ENCODE measurements at regions not wholly inside any gene's neighbourhood (a gene's known extent, or its start where the extent isn't known, plus 50 kb on each side); places are given as distances from the start of the nearest gene placed in this dataset.

DNA sequence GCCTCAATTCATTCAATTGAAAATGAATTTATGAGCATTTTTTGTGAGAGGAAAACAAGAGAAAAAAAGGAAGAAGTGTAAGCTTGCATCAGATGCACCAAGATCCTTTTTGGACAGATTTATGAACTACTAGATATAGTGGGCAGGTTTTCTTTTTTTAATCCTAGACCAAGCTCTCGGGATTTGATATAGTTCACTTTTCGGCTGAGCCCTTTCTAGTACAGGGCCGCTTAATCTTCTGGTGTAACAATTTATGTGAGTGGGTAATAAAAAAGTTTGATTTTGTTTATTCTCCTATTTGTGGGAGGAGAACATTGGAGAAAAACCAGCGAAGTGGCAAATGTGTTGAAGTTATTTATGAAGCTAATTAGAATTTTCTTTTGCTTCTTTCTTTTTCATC lies 538.0 kb downstream of the UTRN start:
- Mint-ChIP-seq H3K36me3 (ENCODE audit: low read depth) (peaks cover 15% of the 10 kb centered on the region), H3K4me3 (no peak overlapping the region)
- TF ChIP-seq, protein P1, sequence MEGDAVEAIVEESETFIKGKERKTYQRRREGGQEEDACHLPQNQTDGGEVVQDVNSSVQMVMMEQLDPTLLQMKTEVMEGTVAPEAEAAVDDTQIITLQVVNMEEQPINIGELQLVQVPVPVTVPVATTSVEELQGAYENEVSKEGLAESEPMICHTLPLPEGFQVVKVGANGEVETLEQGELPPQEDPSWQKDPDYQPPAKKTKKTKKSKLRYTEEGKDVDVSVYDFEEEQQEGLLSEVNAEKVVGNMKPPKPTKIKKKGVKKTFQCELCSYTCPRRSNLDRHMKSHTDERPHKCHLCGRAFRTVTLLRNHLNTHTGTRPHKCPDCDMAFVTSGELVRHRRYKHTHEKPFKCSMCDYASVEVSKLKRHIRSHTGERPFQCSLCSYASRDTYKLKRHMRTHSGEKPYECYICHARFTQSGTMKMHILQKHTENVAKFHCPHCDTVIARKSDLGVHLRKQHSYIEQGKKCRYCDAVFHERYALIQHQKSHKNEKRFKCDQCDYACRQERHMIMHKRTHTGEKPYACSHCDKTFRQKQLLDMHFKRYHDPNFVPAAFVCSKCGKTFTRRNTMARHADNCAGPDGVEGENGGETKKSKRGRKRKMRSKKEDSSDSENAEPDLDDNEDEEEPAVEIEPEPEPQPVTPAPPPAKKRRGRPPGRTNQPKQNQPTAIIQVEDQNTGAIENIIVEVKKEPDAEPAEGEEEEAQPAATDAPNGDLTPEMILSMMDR (IDR thresholded peaks at IDR 0.05) = no peak

DNA sequence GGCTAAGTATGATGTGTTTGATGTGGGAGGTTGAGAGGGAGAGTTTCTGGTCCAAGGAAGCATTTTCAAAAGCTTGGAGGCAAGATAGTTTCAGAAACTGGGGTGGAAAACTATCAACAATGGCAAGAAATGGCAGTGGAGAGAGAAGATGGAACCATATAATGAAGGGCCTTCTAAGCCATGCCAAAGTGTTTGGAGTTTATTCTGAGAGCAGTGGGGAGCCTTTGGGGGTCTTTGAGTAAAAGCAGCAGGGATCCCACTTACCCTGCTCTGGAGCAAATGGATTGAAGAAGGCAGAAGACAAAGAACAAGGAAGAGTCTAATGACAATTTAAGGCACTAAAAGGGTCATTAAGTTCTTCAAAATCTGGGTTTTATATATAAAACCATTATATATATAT lies 538.9 kb downstream of the UTRN start:
- Mint-ChIP-seq H3K36me3 (ENCODE audit: low read depth) (peaks cover 19% of the 10 kb centered on the region), H3K4me3 (no peak overlapping the region), H3K27ac (no peak overlapping the region), H3K4me1 (ENCODE audit: low read depth) (peaks cover 12% of the 10 kb centered on the region), H3K27me3 (ENCODE audit: insufficient read depth) (no peaks in the 10 kb centered on the region), H3K9me3 (no peaks in the 10 kb centered on the region)
- TF ChIP-seq, protein P1 (IDR thresholded peaks at IDR 0.05) = no peak
- no peak for DNase-seq

More for the DNA sequence above, 538.0 kb downstream of the UTRN start:
- Mint-ChIP-seq H3K27ac (no peak overlapping the region), H3K9me3 (no peaks in the 10 kb centered on the region), H3K27me3 (ENCODE audit: insufficient read depth) (no peaks in the 10 kb centered on the region), H3K4me1 (ENCODE audit: low read depth) (peaks cover 12% of the 10 kb centered on the region)
- DNase-seq = no peak

DNA sequence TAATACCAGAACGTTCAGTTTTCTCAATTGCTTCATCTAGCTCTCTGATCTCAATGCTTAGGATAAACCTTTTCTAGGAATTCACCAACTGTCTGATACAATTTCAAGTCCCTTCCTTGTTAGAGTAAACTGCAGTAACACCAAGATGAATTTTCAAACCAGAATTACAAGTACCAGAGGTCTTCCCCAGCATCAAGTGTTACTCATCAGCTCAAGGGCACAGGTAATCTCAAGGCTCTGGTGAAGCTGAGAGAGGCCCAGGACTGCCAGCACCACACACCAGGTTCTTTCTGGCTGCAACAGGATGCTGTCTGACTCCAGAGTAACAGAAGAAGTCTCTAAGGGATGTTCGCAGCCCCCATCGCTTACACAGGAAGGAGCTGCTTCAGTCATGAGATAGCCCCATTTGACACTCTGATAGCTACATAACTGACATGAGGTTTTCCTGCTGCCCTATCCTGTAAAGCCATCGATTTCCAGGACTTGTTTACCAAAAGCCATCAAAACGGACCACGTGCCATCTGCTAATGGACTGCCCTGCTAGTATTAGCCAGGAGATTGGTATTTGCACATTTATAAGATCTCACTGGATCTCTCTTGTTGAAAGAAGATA lies 549.4 kb downstream of the UTRN start:
- Mint-ChIP-seq H3K27ac (no peak overlapping the region), H3K27me3 (ENCODE audit: insufficient read depth) (no peaks in the 10 kb centered on the region), H3K4me1 (ENCODE audit: low read depth) (peaks cover 4% of the 10 kb centered on the region; the same call in 1 of the 2 replicates), H3K4me3 (no peak overlapping the region), H3K36me3 (ENCODE audit: low read depth) (peaks cover 25% of the 10 kb centered on the region; the same call in 1 of the 2 replicates), H3K9me3 (no peaks in the 10 kb centered on the region)
- no peak for DNase-seq
- TF ChIP-seq, protein P1 (IDR thresholded peaks at IDR 0.05) = no peak

DNA sequence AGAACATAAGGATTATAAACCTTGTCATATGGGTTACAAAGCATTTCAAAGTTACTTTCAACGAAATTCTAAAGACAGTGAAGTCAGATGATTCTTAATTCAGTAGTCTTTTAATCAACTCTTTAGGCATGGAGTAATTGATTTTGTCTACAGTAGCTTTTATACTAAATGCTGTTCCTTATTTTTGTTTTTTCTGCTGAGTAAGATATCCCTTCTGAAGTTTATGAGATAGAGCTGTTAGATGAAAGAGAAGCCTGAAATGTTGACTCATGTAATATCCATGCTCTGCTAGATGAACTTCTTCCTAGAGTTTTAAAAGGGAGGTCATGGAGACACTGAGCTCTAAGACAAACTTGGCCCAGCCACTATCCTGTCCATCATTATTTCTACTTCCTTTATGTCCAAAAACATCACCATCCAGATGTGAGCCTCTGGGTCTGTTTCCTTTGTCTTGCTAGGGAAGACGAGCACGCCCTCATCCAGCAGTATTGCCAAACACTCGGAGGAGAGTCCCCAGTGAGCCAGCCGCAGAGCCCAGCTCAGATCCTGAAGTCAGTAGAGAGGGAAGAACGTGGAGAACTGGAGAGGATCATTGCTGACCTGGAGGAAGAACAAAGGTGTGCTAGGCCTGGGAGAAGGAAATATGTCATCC lies 550.3 kb downstream of the UTRN start:
- DNase-seq = no peak
- Mint-ChIP-seq H3K27ac (no peak overlapping the region), H3K4me3 (no peak overlapping the region), H3K27me3 (ENCODE audit: insufficient read depth) (no peaks in the 10 kb centered on the region), H3K9me3 (no peaks in the 10 kb centered on the region), H3K36me3 (ENCODE audit: low read depth) (peaks cover 25% of the 10 kb centered on the region; the same call in 1 of the 2 replicates), H3K4me1 (ENCODE audit: low read depth) (peaks cover 4% of the 10 kb centered on the region; the same call in 1 of the 2 replicates)
- TF ChIP-seq, protein P1 (IDR thresholded peaks at IDR 0.05) = no peak

DNA sequence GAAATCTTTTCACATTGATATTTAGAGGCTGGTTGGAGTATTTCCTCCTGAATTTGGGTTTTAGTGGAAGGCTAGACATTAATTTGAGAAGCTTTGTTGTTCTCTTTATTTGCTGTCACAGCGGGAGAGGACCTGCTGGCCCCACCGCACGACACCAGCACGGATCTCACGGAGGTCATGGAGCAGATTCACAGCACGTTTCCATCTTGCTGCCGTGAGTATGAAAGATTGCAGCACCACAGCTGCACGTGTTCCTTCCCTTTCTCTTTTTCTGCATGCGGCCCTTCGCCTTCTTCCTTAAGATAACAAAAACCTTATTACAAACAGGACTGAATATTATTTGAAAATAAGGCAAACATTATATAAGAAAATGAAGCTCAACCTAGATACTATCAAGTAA lies 555.5 kb downstream of the UTRN start:
- TF ChIP-seq, protein P1 (IDR thresholded peaks at IDR 0.05) = no peak
- H3K9me3 Mint-ChIP-seq = no peaks in the 10 kb centered on the region
- H3K36me3 Mint-ChIP-seq (ENCODE audit: low read depth) = peaks cover 33% of the 10 kb centered on the region
- peaks cover 16% of the 10 kb centered on the region for H3K4me1 Mint-ChIP-seq (ENCODE audit: low read depth)
- DNase-seq = no peak
- no peak overlapping the region for H3K27ac Mint-ChIP-seq
- H3K27me3 Mint-ChIP-seq (ENCODE audit: insufficient read depth) = no peaks in the 10 kb centered on the region
- H3K4me3 Mint-ChIP-seq = no peak overlapping the region

All from HFFc6 (cell line).